SK-N-SH (cell line): ENCODE measurements at regions not wholly inside any gene's neighbourhood (a gene's known extent, or its start where the extent isn't known, plus 50 kb on each side); places are given as distances from the start of the nearest gene placed in this dataset.

Experiments
- CTCF ChIA-PET: fragments of 300-600, 350-600 bp; formaldehyde crosslinking; extraction: SDS; loops from one replicate; lab custom pipeline; 2021; lab: Yijun Ruan, JAX
- POLR2A ChIA-PET: fragments of 350-600 bp; sonication (Branson Sonifier 250); formaldehyde crosslinking; extraction: SDS; loops from one replicate; lab custom pipeline; 2020; ENCODE audit warnings: antibody characterized with exemption, inconsistent platforms; lab: Yijun Ruan, JAX
- DNase-seq: peaks from one replicate; pipeline ENCODE4 v3.0.0; 2012
- H2AFZ ChIP-seq: fragments of 200-600 bp; sonication (generic); 2 replicates; pipeline ENCODE4 v1.8.1; 2016; ENCODE audit warnings: antibody characterized with exemption, mild to moderate bottlenecking, low read depth
- H3F3A ChIP-seq: fragments of 200-600 bp; sonication (generic); replicated peaks from 2 replicates; pipeline ENCODE3; 2016; ENCODE audit warnings: antibody characterized with exemption, mild to moderate bottlenecking; ENCODE audit not compliant: insufficient read depth
- H3K27ac ChIP-seq, 2 experiments: fragments of 200-500 bp in 1 of 2; fragments of 200-600 bp in 1 of 2; sonication (Bioruptor generic) in 1 of 2; sonication (generic), shearing (Covaris generic) in 1 of 2; 2 replicates each; pipeline versions ENCODE4 v1.5.1 to v1.6.1; 2014 to 2016; ENCODE audit warnings: low read depth in 2 of 2, inconsistent platforms in 1 of 2, low read length in 1 of 2, mild to moderate bottlenecking in 1 of 2, mixed read lengths in 1 of 2
- H3K27me3 ChIP-seq: fragments of 200-600 bp; sonication (generic), shearing (Covaris generic); 2 replicates; pipeline ENCODE4 v1.6.1; 2016; ENCODE audit warnings: mixed run types; ENCODE audit not compliant: insufficient read depth
- H3K36me3 ChIP-seq, 2 experiments: fragments of 200-500 bp in 1 of 2; fragments of 200-600 bp in 1 of 2; sonication (Bioruptor generic) in 1 of 2; sonication (generic) in 1 of 2; replicated peaks in 1 of 2; 2 replicates each; pipeline versions ENCODE3 to v1.5.1; 2014 to 2016; ENCODE audit warnings: low read length in 1 of 2, mild to moderate bottlenecking in 1 of 2; ENCODE audit not compliant: insufficient read depth in 2 of 2, control insufficient read depth in 1 of 2
- H3K4me1 ChIP-seq, 2 experiments: fragments of 200-500 bp in 1 of 2; fragments of 200-600 bp in 1 of 2; sonication (Bioruptor generic) in 1 of 2; sonication (generic), shearing (Covaris generic) in 1 of 2; 2 replicates each; pipeline versions ENCODE4 v1.5.1 to v1.6.1; 2014 to 2016; ENCODE audit warnings: low read depth in 1 of 2, low read length in 1 of 2, mixed run types in 1 of 2; ENCODE audit not compliant: insufficient read depth in 2 of 2, control insufficient read depth in 1 of 2
- H3K4me2 ChIP-seq: fragments of 200-600 bp; sonication (generic), shearing (Covaris generic); 2 replicates; pipeline ENCODE4 v1.6.1; 2017; ENCODE audit warnings: mixed run types
- H3K4me3 ChIP-seq, 2 experiments: fragments of 200-500 bp in 1 of 2; fragments of 200-600 bp in 1 of 2; sonication (Bioruptor generic) in 1 of 2; sonication (generic), shearing (Covaris generic) in 1 of 2; 2 replicates each; pipeline versions ENCODE4 v1.5.1 to v1.8.1; 2014 to 2016; ENCODE audit warnings: low read depth in 2 of 2, inconsistent platforms in 1 of 2, low read length in 1 of 2, mild to moderate bottlenecking in 1 of 2, mixed read lengths in 1 of 2, moderate library complexity in 1 of 2
- H3K79me2 ChIP-seq: fragments of 200-600 bp; sonication (generic); 2 replicates; pipeline ENCODE4 v1.8.1; 2017; ENCODE audit warnings: mild to moderate bottlenecking; ENCODE audit not compliant: insufficient read depth
- H3K9ac ChIP-seq: fragments of 200-600 bp; sonication (generic); 2 replicates; pipeline ENCODE4 v1.6.1; 2017; ENCODE audit warnings: mixed run types
- H3K9me2 ChIP-seq: fragments of 200-600 bp; sonication (generic); 2 replicates; pipeline ENCODE4 v1.6.1; 2017; ENCODE audit warnings: mixed run types
- H3K9me3 ChIP-seq: fragments of 200-600 bp; sonication (generic); 2 replicates; pipeline ENCODE4 v1.6.1; 2017; ENCODE audit warnings: mixed run types, mild to moderate bottlenecking, moderate library complexity
- H4K20me1 ChIP-seq: fragments of 200-600 bp; sonication (generic); 2 replicates; pipeline ENCODE4 v1.6.1; 2017; ENCODE audit warnings: mild to moderate bottlenecking, mixed run types; ENCODE audit not compliant: insufficient read depth
- EP300 ChIP-seq, 2 experiments: IDR thresholded peaks; 2 replicates each; pipeline versions ENCODE4 v1.4.0 to v1.6.1; 2012; ENCODE audit warnings: borderline replicate concordance in 1 of 2, low read depth in 1 of 2, low read length in 1 of 2
- EZH2phosphoT487 ChIP-seq: fragments of 200-600 bp; sonication (generic); IDR thresholded peaks from 2 replicates; pipeline ENCODE4 v1.6.1; 2017; ENCODE audit warnings: low read depth, mixed run types, mild to moderate bottlenecking, antibody characterized with exemption, moderate library complexity, borderline replicate concordance
- FOSL2 ChIP-seq: IDR thresholded peaks from 2 replicates; pipeline ENCODE4 v1.4.0; 2012; ENCODE audit warnings: low read depth, mild to moderate bottlenecking, moderate library complexity, borderline replicate concordance
- GABPA ChIP-seq: IDR thresholded peaks from 2 replicates; pipeline ENCODE4 v1.4.0; 2012; ENCODE audit warnings: low read depth, mild to moderate bottlenecking
- GATA2 ChIP-seq: sonication (generic); formaldehyde crosslinking; IDR thresholded peaks from 2 replicates; pipeline ENCODE4 v1.5.0; 2020; ENCODE audit warnings: mild to moderate bottlenecking, missing genetic modification reagents
- NFIC ChIP-seq: IDR thresholded peaks from 2 replicates; pipeline ENCODE4 v1.4.0; 2012; ENCODE audit warnings: borderline replicate concordance
- RAD21 ChIP-seq: IDR thresholded peaks from 2 replicates; pipeline ENCODE4 v1.6.1; 2012; ENCODE audit warnings: mild to moderate bottlenecking, low read length
- RCOR1 ChIP-seq: fragments of 150-350 bp; IDR thresholded peaks from 2 replicates; pipeline ENCODE4 v1.6.1; 2017; ENCODE audit warnings: antibody characterized with exemption, low read length
- SIN3A ChIP-seq: IDR thresholded peaks from 2 replicates; pipeline ENCODE4 v1.6.1; 2012; ENCODE audit warnings: low read depth, mild to moderate bottlenecking, low read length, moderate library complexity, borderline replicate concordance
- TAF1 ChIP-seq: IDR thresholded peaks from 2 replicates; pipeline ENCODE4 v1.6.1; 2012; ENCODE audit warnings: low read depth, mild to moderate bottlenecking, low read length, moderate library complexity, borderline replicate concordance
- TEAD4 ChIP-seq: IDR thresholded peaks from 2 replicates; pipeline ENCODE4 v1.4.0; 2012; ENCODE audit warnings: mild to moderate bottlenecking, borderline replicate concordance; ENCODE audit not compliant: insufficient read depth
- whole genome bisulfite sequencing: methylation state at CpG from one replicate; pipeline ENCODE4 v1.1.6; 2017; ENCODE audit warnings: low lambda C conversion rate; 5-methylcytosine and 5-hydroxymethylcytosine counted together
- TF ChIP-seq, protein P1 (sequence below): IDR thresholded peaks from 2 replicates; pipeline ENCODE4; 2012
- TF ChIP-seq, protein P2 (sequence below): fragments of 200-600 bp; sonication (generic); IDR thresholded peaks from 2 replicates; pipeline ENCODE4 v1.6.1; 2017; ENCODE audit warnings: antibody characterized with exemption, mild to moderate bottlenecking, moderate library complexity

DNA sequence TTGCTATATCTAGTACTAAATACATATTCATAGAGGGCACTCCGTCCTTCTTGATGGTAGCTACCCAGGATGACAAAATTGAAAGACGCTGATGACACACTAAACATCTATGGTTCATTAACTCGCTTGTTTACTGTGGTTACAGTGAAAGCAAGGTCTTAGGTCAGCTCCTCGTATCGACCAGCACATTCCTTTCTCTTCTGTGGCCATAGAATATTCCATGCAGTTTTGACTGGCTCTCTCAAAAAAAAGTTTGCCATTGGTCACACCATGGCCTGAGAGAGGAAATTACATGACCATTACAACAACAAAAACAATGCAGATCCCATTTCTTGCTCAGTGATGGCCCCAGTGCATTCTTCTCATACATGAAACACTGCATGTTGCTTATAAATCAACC is 411.4 kb upstream of the SOX5 start:
- H3K27me3 ChIP-seq, result no peaks in the 10 kb centered on the region
- POLR2A ChIA-PET, result no interaction called here
- H4K20me1 ChIP-seq, result no peaks in the 10 kb centered on the region
- no peak for DNase-seq
- no peaks in the 10 kb centered on the region for H3K9me3 ChIP-seq
- CTCF ChIA-PET, result interaction anchor here (1.3 kb wide), 1 partner anchor 169 kb away, joined by 3 read pairs; no protein-coding TSS in a partner anchor
- no peak overlapping the region for H3K9ac ChIP-seq
- no peak overlapping the region for H3K4me2 ChIP-seq
- H2AFZ ChIP-seq, result no peak overlapping the region
- peaks cover 0 to 2% of the 10 kb centered on the region in 2 experiments; a peak in 2 of 4 replicates for H3K4me1 ChIP-seq
- WGBS, result 71% methylated on average over 5 of the region's 5 CpGs
- H3K4me3 ChIP-seq, result no peak overlapping the region
- no peaks in the 10 kb centered on the region for H3K79me2 ChIP-seq
- no peaks in the 10 kb centered on the region for H3F3A ChIP-seq
- no peaks in the 10 kb centered on the region for H3K36me3 ChIP-seq
- H3K27ac ChIP-seq, result no peak overlapping the region
- TF ChIP-seq EZH2phosphoT487, result no peak
- TF ChIP-seq GABPA, result no peak
- no peak for TF ChIP-seq TAF1
- TF ChIP-seq GATA2, result no peak
- no peak for TF ChIP-seq SIN3A
- TF ChIP-seq, protein P1, sequence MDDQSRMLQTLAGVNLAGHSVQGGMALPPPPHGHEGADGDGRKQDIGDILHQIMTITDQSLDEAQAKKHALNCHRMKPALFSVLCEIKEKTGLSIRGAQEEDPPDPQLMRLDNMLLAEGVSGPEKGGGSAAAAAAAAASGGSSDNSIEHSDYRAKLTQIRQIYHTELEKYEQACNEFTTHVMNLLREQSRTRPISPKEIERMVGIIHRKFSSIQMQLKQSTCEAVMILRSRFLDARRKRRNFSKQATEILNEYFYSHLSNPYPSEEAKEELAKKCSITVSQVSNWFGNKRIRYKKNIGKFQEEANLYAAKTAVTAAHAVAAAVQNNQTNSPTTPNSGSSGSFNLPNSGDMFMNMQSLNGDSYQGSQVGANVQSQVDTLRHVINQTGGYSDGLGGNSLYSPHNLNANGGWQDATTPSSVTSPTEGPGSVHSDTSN, result no peak
- TF ChIP-seq, all 33 proteins: peak for 0
- no peaks in the 10 kb centered on the region for H3K9me2 ChIP-seq

DNA sequence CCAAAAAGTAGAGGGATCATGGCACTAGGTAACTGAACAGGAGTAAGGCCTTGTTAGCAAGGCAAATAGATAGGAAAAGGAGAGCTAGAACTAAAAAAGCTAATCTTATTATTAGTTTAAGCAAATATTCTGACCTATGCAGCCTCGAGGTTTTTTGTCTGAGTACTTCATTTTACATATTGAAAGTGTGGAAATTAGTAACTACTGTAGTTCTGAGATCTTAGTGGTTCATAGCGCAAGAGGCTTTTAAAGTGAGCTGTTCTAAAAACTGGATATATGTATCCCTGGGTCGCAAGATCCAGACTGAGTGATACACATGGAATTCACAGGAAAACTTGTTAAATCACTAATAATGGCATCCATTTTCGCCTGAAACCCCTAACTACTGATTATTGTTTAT is 411.0 kb upstream of the SOX5 start:
- Histone ChIP-seq H3K27me3 (no peaks in the 10 kb centered on the region), H3K9me3 (no peaks in the 10 kb centered on the region), H3K36me3 (no peaks in the 10 kb centered on the region), H3K4me3 (no peak overlapping the region), H3K4me2 (no peak overlapping the region), H3K9ac (no peak overlapping the region), H2AFZ (no peak overlapping the region), H4K20me1 (no peaks in the 10 kb centered on the region), H3K27ac (no peak overlapping the region), H3K9me2 (no peaks in the 10 kb centered on the region), H3F3A (no peaks in the 10 kb centered on the region), H3K4me1 (peaks cover 0 to 2% of the 10 kb centered on the region in 2 experiments; a peak in 2 of 4 replicates), H3K79me2 (no peaks in the 10 kb centered on the region)
- no peak for TF ChIP-seq EP300 (IDR thresholded peaks at IDR 0.05; ENCODE audit: borderline replicate concordance in 1 of 2, low read depth in 1 of 2, low read length in 1 of 2)
- 47% methylated on average over 4 of the region's 4 CpGs for WGBS
- CTCF ChIA-PET, result interaction anchor here (1.3 kb wide), 1 partner anchor 169 kb away, joined by 3 read pairs; no protein-coding TSS in a partner anchor
- DNase-seq, result no peak
- POLR2A ChIA-PET, result no interaction called here

DNA sequence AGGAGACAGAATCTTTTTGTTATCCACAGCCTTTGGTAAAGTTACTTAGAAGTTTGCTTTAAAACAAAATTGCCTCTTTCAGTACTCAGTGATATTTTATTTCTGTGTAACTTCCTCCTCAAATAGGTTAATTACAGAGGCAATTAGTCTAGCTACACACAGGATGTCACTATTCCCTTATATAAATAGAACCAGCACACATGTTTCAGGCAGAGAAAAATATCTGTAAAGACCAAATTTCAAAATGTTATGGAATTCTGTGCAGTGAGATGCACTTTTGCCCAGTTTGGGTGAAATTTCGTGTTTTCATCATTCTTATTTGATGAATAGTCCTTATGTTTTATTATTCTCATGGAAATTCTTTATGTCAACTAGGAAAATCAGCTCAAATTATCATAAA is 410.6 kb upstream of the SOX5 start:
- H3F3A ChIP-seq, result no peaks in the 10 kb centered on the region
- TF ChIP-seq FOSL2 (no peak), RAD21 (peak; percentile 11; the same call in 1 of the 2 replicates), TEAD4 (no peak), GATA2 (no peak), RCOR1 (no peak), NFIC (no peak)
- TF ChIP-seq, protein P2, sequence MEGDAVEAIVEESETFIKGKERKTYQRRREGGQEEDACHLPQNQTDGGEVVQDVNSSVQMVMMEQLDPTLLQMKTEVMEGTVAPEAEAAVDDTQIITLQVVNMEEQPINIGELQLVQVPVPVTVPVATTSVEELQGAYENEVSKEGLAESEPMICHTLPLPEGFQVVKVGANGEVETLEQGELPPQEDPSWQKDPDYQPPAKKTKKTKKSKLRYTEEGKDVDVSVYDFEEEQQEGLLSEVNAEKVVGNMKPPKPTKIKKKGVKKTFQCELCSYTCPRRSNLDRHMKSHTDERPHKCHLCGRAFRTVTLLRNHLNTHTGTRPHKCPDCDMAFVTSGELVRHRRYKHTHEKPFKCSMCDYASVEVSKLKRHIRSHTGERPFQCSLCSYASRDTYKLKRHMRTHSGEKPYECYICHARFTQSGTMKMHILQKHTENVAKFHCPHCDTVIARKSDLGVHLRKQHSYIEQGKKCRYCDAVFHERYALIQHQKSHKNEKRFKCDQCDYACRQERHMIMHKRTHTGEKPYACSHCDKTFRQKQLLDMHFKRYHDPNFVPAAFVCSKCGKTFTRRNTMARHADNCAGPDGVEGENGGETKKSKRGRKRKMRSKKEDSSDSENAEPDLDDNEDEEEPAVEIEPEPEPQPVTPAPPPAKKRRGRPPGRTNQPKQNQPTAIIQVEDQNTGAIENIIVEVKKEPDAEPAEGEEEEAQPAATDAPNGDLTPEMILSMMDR, result 0 out of 2 replicates have a peak, but pooled peaks have one; percentile 11
- POLR2A ChIA-PET, result no interaction called here
- H3K36me3 ChIP-seq, result no peaks in the 10 kb centered on the region
- no peaks in the 10 kb centered on the region for H3K79me2 ChIP-seq
- DNase-seq, result no peak
- WGBS, result 22% methylated on average over 1 of the region's 1 CpG
- no peaks in the 10 kb centered on the region for H3K9me2 ChIP-seq
- H3K27ac ChIP-seq, result no peak overlapping the region
- no peaks in the 10 kb centered on the region for H3K9me3 ChIP-seq
- H3K4me2 ChIP-seq, result no peak overlapping the region
- no peak overlapping the region for H2AFZ ChIP-seq
- H3K4me1 ChIP-seq, result peaks cover 0 to 2% of the 10 kb centered on the region in 2 experiments; a peak in 2 of 4 replicates
- CTCF ChIA-PET, result interaction anchor here (1.3 kb wide), 1 partner anchor 170 kb away, joined by 3 read pairs; no protein-coding TSS in a partner anchor
- no peak overlapping the region for H3K9ac ChIP-seq
- H4K20me1 ChIP-seq, result no peaks in the 10 kb centered on the region
- H3K27me3 ChIP-seq, result no peaks in the 10 kb centered on the region
- H3K4me3 ChIP-seq, result no peak overlapping the region
